Panc1 (cell line): ENCODE measurements at regions not wholly inside any gene's neighbourhood (a gene's known extent, or its start where the extent isn't known, plus 50 kb on each side); places are given as distances from the start of the nearest gene placed in this dataset.

Experiments used
- ATAC-seq: fragments of 200-7000 bp; cut with Tn5 transposase; 2 replicates; pipeline ENCODE4 v1.9.1; 2020; ENCODE audit warnings: mild to moderate bottlenecking, moderate library complexity
- BruUV-seq: library from RNA; stranded (reverse); fragments of 400-500 nt; replicated peaks from 2 replicates; lab custom pipeline; 2021; lab: Mats Ljungman, UMichigan
- CTCF ChIA-PET: fragments of 300-600 bp; sonication (Branson Sonifier 250); formaldehyde crosslinking; loops from one replicate; lab custom pipeline; 2022; ENCODE audit warnings: antibody characterized with exemption; lab: Charles Lee
- POLR2A ChIA-PET: fragments of 300-600 bp; sonication (Branson Sonifier 250); formaldehyde crosslinking; loops from one replicate; lab custom pipeline; 2022; ENCODE audit warnings: antibody characterized with exemption; lab: Charles Lee
- DNase-seq: peaks from one replicate; pipeline ENCODE4 v3.0.0-alpha.2; 2010; ENCODE audit warnings: low read depth, low spot score
- H3K27ac ChIP-seq: 2 replicates; pipeline ENCODE4 v1.5.1; 2011; ENCODE audit warnings: mild to moderate bottlenecking, low read length, inconsistent platforms
- H3K27me3 ChIP-seq: fragments of 200-500 bp; sonication (Bioruptor generic); 2 replicates; pipeline ENCODE4 v1.6.0; 2014; ENCODE audit warnings: low read length, inconsistent platforms; ENCODE audit not compliant: control insufficient read depth, insufficient read depth
- H3K36me3 ChIP-seq: fragments of 200-500 bp; sonication (Bioruptor generic); 2 replicates; pipeline ENCODE4 v1.5.1; 2014; ENCODE audit warnings: inconsistent platforms, mild to moderate bottlenecking, low read length, moderate library complexity; ENCODE audit not compliant: control insufficient read depth, insufficient read depth
- H3K4me1 ChIP-seq: 2 replicates; pipeline ENCODE4 v1.5.1; 2011; ENCODE audit warnings: inconsistent platforms, mild to moderate bottlenecking, low read length, moderate library complexity; ENCODE audit not compliant: control insufficient read depth, insufficient read depth
- H3K4me3 ChIP-seq, 2 experiments: 2 replicates each; pipeline ENCODE4 v1.5.1; 2011 to 2012; ENCODE audit warnings: low read depth in 2 of 2, low read length in 2 of 2, mild to moderate bottlenecking in 2 of 2, inconsistent platforms in 1 of 2, moderate library complexity in 1 of 2
- H3K9me3 ChIP-seq: fragments of 200-500 bp; sonication (Bioruptor generic); 2 replicates; pipeline ENCODE4 v1.5.1; 2014; ENCODE audit warnings: low read depth, mild to moderate bottlenecking, inconsistent platforms, low read length, moderate library complexity; ENCODE audit not compliant: control insufficient read depth, insufficient read depth
- CTCF ChIP-seq: fragments of 450-650 bp; IDR thresholded peaks from 2 replicates; pipeline ENCODE4 v1.5.1; 2017; ENCODE audit warnings: mild to moderate bottlenecking
- POLR2AphosphoS5 ChIP-seq: IDR thresholded peaks from 2 replicates; pipeline ENCODE4 v1.6.1; 2012; ENCODE audit warnings: mild to moderate bottlenecking, low read depth, low read length, moderate library complexity
- REST ChIP-seq, 2 experiments: IDR thresholded peaks; 2 replicates each; pipeline ENCODE4 v1.6.1; 2011 to 2012; ENCODE audit warnings: low read depth in 2 of 2, control low read depth in 1 of 2, low read length in 1 of 2, mild to moderate bottlenecking in 1 of 2, moderate library complexity in 1 of 2; ENCODE audit not compliant: insufficient read depth in 1 of 2
- SIN3A ChIP-seq: IDR thresholded peaks from 2 replicates; pipeline ENCODE4 v1.6.1; 2012; ENCODE audit warnings: low read depth, mild to moderate bottlenecking, low read length, moderate library complexity, borderline replicate concordance; ENCODE audit not compliant: insufficient read depth
- TCF7L2 ChIP-seq: IDR thresholded peaks from 2 replicates; pipeline ENCODE4 v1.6.1; 2011; ENCODE audit warnings: mild to moderate bottlenecking, low read depth, low read length, inconsistent platforms
- in situ Hi-C: cut with HindIII; loops from 2 replicates; pipeline ENCODE4 v1.10.0; 2016; ENCODE audit warnings: low sequenced_read_pairs, low pct_unique_long_range_greater_than_20kb
- intact Hi-C: fragments of 100-400 bp; cut with micrococcal nuclease; formaldehyde crosslinking; loops from one replicate; pipeline ENCODE4 v1.10.0; 2022; ENCODE audit not compliant: unreplicated experiment

GRCh38 chr6:51495096-51495495 lies 592.3 kb downstream of the PKHD1 start:
- H3K4me3 ChIP-seq: no peak overlapping the region
- ATAC-seq: no peak
- BruUV-seq: no TSS peak
- intact Hi-C loops: no loop called here
- no peaks in the 10 kb centered on the region for H3K36me3 ChIP-seq
- no peaks in the 10 kb centered on the region for H3K9me3 ChIP-seq
- H3K27me3 ChIP-seq: no peaks in the 10 kb centered on the region
- in situ Hi-C loops: no loop called here
- POLR2A ChIA-PET: interaction anchor here (0.6 kb wide), 1 partner anchor 126 kb away, joined by 3 read pairs; no protein-coding TSS in a partner anchor
- no peak for DNase-seq
- no peak overlapping the region for H3K27ac ChIP-seq
- H3K4me1 ChIP-seq: no peaks in the 10 kb centered on the region
- TF ChIP-seq TCF7L2 (no peak), SIN3A (no peak)
- CTCF ChIA-PET: interaction anchor here (0.7 kb wide), 1 partner anchor 51 kb away, joined by 12 read pairs; no protein-coding TSS in a partner anchor

DNA sequence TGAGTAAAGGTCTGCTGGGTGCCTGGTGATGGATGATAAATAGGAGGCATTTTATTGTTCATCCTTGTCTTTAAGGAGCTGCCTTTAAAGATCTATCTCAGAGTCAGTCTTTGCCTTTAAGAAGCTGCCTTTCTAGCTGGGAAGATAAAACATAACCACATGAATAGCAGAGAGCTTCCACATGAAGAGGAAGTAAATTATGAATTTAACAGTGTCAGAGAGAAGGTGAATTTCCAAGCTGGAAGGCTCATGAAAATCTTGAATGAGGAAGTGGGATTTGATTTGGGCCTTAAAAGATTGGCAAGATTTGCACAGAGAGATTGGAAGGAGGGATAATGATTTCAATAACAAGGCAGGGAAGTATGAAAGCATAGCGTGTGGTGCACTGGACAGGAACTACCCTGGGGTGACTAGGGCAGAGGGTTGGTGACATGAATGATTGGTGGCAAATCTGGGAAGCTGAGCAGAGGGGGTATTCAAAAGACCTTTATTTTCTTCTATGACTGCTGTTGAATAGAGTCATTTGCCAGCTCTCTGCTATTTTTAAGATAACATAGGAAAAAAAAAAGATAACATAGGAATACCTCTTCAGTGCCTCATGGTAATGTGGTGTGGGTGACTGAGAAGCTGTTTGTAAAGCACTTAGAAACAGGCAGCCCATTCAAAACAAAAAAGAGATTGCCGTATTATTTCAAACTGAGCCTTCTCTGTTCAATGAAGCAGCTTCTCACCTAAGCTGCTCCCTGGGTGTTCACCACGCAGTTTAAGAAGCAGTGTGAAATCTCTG lies 591.6 kb downstream of the PKHD1 start:
- no peak for TF ChIP-seq POLR2AphosphoS5
- TF ChIP-seq TCF7L2: no peak
- no peak for TF ChIP-seq CTCF
- TF ChIP-seq SIN3A: no peak
- H3K4me1 ChIP-seq: no peaks in the 10 kb centered on the region
- intact Hi-C loops (no loop called here), in situ Hi-C loops (no loop called here)
- no TSS peak for BruUV-seq
- H3K9me3 ChIP-seq: no peaks in the 10 kb centered on the region
- ChIA-PET POLR2A (interaction anchor here (0.6 kb wide), 1 partner anchor 126 kb away, joined by 3 read pairs; no protein-coding TSS in a partner anchor), CTCF (no interaction called here)
- H3K36me3 ChIP-seq: no peaks in the 10 kb centered on the region
- ATAC-seq (no peak), DNase-seq (no peak)
- H3K4me3 ChIP-seq: no peak overlapping the region
- no peak overlapping the region for H3K27ac ChIP-seq
- H3K27me3 ChIP-seq: no peaks in the 10 kb centered on the region

GRCh38 chr6:51502996-51503395 lies 584.4 kb downstream of the PKHD1 start:
- H3K9me3 ChIP-seq: no peaks in the 10 kb centered on the region
- DNase-seq (no peak), ATAC-seq (no peak)
- no peaks in the 10 kb centered on the region for H3K27me3 ChIP-seq
- no peaks in the 10 kb centered on the region for H3K36me3 ChIP-seq
- ChIA-PET CTCF (no interaction called here), POLR2A (no interaction called here)
- no peaks in the 10 kb centered on the region for H3K4me1 ChIP-seq
- no TSS peak for BruUV-seq
- TF ChIP-seq SIN3A (no peak), TCF7L2 (no peak), REST (IDR thresholded peaks at IDR 0.05; ENCODE audit: insufficient read depth in 1 of 2, low read depth in 2 of 2, low read length in 1 of 2) (no peak), POLR2AphosphoS5 (no peak), CTCF (no peak)
- intact Hi-C loops: no loop called here
- no peak overlapping the region for H3K4me3 ChIP-seq
- in situ Hi-C loops: no loop called here
- H3K27ac ChIP-seq: no peak overlapping the region
